ENCODE measurements at regions not wholly inside any gene's neighbourhood (a gene's known extent, or its start where the extent isn't known, plus 50 kb on each side); places are given as distances from the start of the nearest gene placed in this dataset.

DNA sequence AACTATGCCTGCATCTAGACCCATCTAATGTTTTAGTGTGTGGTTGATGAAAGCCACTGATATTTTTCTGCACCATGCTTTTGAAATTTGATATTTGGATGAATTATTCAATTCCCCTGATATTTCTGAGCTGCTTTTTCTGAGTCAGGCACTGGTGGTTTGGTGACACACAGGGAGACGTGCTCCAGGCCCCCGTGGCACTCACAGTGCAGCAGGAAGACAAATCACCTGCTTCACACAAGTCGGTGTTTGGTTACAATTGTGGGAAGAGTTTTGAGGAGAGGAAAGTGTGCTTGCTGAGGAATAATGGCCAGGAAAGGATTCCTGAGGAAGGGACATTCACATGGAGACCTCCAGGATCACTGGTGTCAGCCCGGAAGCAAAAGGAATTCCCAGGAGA lies 179.7 kb downstream of the ACKR3 start:
- H3K27ac Mint-ChIP-seq (ENCODE audit: low read depth, unreplicated experiment): peak overlapping the region; percentile 67
- peaks cover 4% of the 10 kb centered on the region for H3K36me3 Mint-ChIP-seq (ENCODE audit: insufficient read depth, unreplicated experiment)
- peak; percentile 49 for DNase-seq (ENCODE audit: unreplicated experiment)
- peaks cover 47% of the 10 kb centered on the region for H3K4me1 Mint-ChIP-seq (ENCODE audit: insufficient read depth, unreplicated experiment)
- ChIA-PET POLR2A (interaction anchor here (1.4 kb wide), 1 partner anchor 9 kb away, joined by 5 read pairs; no protein-coding TSS in a partner anchor), CTCF (no interaction called here)
- H3K9me3 Mint-ChIP-seq (ENCODE audit: unreplicated experiment): no peaks in the 10 kb centered on the region
- no peak overlapping the region for H3K4me3 Mint-ChIP-seq (ENCODE audit: unreplicated experiment)
- H3K27me3 Mint-ChIP-seq (ENCODE audit: insufficient read depth, unreplicated experiment): no peaks in the 10 kb centered on the region
- intact Hi-C loops (cut with micrococcal nuclease): loop anchor here (2.0 kb wide), 1 partner anchor 107 kb away; no protein-coding TSS in a partner anchor
- TF ChIP-seq, protein P1, sequence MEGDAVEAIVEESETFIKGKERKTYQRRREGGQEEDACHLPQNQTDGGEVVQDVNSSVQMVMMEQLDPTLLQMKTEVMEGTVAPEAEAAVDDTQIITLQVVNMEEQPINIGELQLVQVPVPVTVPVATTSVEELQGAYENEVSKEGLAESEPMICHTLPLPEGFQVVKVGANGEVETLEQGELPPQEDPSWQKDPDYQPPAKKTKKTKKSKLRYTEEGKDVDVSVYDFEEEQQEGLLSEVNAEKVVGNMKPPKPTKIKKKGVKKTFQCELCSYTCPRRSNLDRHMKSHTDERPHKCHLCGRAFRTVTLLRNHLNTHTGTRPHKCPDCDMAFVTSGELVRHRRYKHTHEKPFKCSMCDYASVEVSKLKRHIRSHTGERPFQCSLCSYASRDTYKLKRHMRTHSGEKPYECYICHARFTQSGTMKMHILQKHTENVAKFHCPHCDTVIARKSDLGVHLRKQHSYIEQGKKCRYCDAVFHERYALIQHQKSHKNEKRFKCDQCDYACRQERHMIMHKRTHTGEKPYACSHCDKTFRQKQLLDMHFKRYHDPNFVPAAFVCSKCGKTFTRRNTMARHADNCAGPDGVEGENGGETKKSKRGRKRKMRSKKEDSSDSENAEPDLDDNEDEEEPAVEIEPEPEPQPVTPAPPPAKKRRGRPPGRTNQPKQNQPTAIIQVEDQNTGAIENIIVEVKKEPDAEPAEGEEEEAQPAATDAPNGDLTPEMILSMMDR (IDR thresholded peaks at IDR 0.05; ENCODE audit: unreplicated experiment): no peak
- BruUV-seq (replicated peaks): no TSS peak

DNA sequence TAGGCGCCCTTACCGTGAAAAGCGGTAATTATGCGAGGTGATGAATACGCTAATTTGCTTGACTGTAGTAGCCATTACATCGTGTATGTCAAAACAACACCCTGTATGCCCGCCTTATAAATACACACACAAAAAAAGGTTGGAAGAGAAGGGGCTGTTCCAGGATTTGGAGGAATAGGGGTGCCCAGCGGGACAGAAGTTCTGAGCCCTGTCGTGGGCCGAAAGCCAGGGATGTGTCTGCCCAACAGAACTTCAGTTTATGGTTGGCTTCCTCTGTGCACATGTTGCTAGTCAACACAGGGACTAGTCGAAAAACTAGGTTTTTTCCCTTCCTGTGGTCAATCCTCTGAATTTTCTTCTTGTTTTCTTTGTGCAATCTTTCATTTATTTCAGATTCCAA lies 182.5 kb downstream of the ACKR3 start:
- no peaks in the 10 kb centered on the region for H3K27me3 Mint-ChIP-seq (ENCODE audit: insufficient read depth, unreplicated experiment)
- BruUV-seq (replicated peaks): no TSS peak

DNA sequence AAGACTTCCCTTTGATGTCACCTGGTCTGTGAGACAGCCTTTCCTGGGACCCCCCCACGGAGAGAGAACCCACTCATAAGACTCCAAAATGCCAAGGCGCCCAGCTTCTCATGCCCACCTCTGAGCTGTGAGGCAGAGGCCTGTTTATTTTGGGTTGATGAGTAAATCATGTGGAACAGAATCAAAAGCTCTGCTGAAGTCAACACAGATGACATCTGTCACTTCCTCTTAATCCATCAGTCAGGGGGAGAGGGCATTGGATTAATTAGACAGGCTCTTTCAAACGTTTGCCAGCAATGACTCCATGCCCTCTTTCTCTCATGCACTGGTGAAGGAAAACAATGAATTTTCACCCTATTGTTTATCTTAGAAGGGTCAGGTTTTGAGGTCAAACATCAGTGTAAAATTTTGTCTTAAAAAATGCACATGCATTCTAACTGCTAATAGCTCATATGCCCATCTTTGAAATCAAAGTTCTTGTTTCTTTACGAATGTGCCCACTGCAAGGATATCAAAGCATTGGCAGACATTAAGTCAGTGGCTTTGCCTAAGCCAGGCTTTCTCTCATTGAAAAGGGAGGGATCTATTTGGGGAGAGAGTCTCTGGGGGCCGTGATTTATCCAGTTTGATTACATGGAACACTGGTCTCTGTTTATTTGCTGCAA lies 184.1 kb downstream of the ACKR3 start:
- ChIA-PET CTCF (no interaction called here), POLR2A (interaction anchor here (0.6 to 1.8 kb wide), 2 partner anchors 8 to 111 kb away, joined by 3 to 7 read pairs; no protein-coding TSS in a partner anchor)
- TF ChIP-seq, protein P1 (IDR thresholded peaks at IDR 0.05; ENCODE audit: unreplicated experiment): no peak
- no peaks in the 10 kb centered on the region for H3K27me3 Mint-ChIP-seq (ENCODE audit: insufficient read depth, unreplicated experiment)
- H3K36me3 Mint-ChIP-seq (ENCODE audit: insufficient read depth, unreplicated experiment): peaks cover 4% of the 10 kb centered on the region
- H3K9me3 Mint-ChIP-seq (ENCODE audit: unreplicated experiment): no peaks in the 10 kb centered on the region
- DNase-seq (ENCODE audit: unreplicated experiment): no peak
- peaks cover 16% of the 10 kb centered on the region for H3K4me1 Mint-ChIP-seq (ENCODE audit: insufficient read depth, unreplicated experiment)
- BruUV-seq (replicated peaks): no TSS peak
- no peak overlapping the region for H3K4me3 Mint-ChIP-seq (ENCODE audit: unreplicated experiment)
- intact Hi-C loops (cut with micrococcal nuclease): no loop called here
- no peak overlapping the region for H3K27ac Mint-ChIP-seq (ENCODE audit: low read depth, unreplicated experiment)

More for the DNA sequence above, 182.5 kb downstream of the ACKR3 start:
- no peaks in the 10 kb centered on the region for H3K9me3 Mint-ChIP-seq (ENCODE audit: unreplicated experiment)
- no peak for DNase-seq (ENCODE audit: unreplicated experiment)
- TF ChIP-seq, protein P1 (IDR thresholded peaks at IDR 0.05; ENCODE audit: unreplicated experiment): no peak
- peaks cover 25% of the 10 kb centered on the region for H3K4me1 Mint-ChIP-seq (ENCODE audit: insufficient read depth, unreplicated experiment)
- H3K4me3 Mint-ChIP-seq (ENCODE audit: unreplicated experiment): no peak overlapping the region
- ChIA-PET POLR2A (no interaction called here), CTCF (no interaction called here)
- no peak overlapping the region for H3K27ac Mint-ChIP-seq (ENCODE audit: low read depth, unreplicated experiment)
- intact Hi-C loops (cut with micrococcal nuclease): no loop called here
- peaks cover 4% of the 10 kb centered on the region for H3K36me3 Mint-ChIP-seq (ENCODE audit: insufficient read depth, unreplicated experiment)

GRCh38 chr2:236754271-236754944 lies 184.8 kb downstream of the ACKR3 start:
- no peaks in the 10 kb centered on the region for H3K9me3 Mint-ChIP-seq (ENCODE audit: unreplicated experiment)
- BruUV-seq (replicated peaks): no TSS peak
- H3K27me3 Mint-ChIP-seq (ENCODE audit: insufficient read depth, unreplicated experiment): no peaks in the 10 kb centered on the region
- H3K4me3 Mint-ChIP-seq (ENCODE audit: unreplicated experiment): no peak overlapping the region
- POLR2A ChIA-PET: interaction anchor here (0.6 to 1.8 kb wide), 2 partner anchors 9 to 112 kb away, joined by 3 to 7 read pairs; no protein-coding TSS in a partner anchor
- TF ChIP-seq, protein P1 (IDR thresholded peaks at IDR 0.05; ENCODE audit: unreplicated experiment): no peak
- intact Hi-C loops (cut with micrococcal nuclease): no loop called here
- H3K27ac Mint-ChIP-seq (ENCODE audit: low read depth, unreplicated experiment): no peak overlapping the region
- peaks cover 10% of the 10 kb centered on the region for H3K4me1 Mint-ChIP-seq (ENCODE audit: insufficient read depth, unreplicated experiment)
- CTCF ChIA-PET: no interaction called here
- peaks cover 4% of the 10 kb centered on the region for H3K36me3 Mint-ChIP-seq (ENCODE audit: insufficient read depth, unreplicated experiment)
- no peak for DNase-seq (ENCODE audit: unreplicated experiment)

Measured in MCF 10A (cell line).